Cardiac fibroblast (primary cell): ENCODE measurements at regions not wholly inside any gene's neighbourhood (a gene's known extent, or its start where the extent isn't known, plus 50 kb on each side); places are given as distances from the start of the nearest gene placed in this dataset.
A peak's percentile ranks its signal among the peaks of the same experiment; 100 is the strongest.

ENCODE experiments used
- DNase-seq, 2 donors: peaks; one replicate each; pipeline versions ENCODE4 v3.0.0 to v3.0.0-alpha.2; 2010; ENCODE audit warnings: low read depth in 2 of 2
- H3K4me3 ChIP-seq, 2 donors: replicated peaks in 1 of 2; 1 replicate in 1 of 2; 2 replicates in 1 of 2; pipeline ENCODE4 v1.5.1; 2011; ENCODE audit warnings: low read depth in 2 of 2, low read length in 2 of 2, mild to moderate bottlenecking in 2 of 2, moderate library complexity in 1 of 2
- CTCF ChIP-seq: IDR thresholded peaks from one replicate; pipeline ENCODE4 v1.5.1; 2011; ENCODE audit warnings: low read depth, mild to moderate bottlenecking, low read length, inconsistent platforms

GRCh38 chr1:168446081-168446480 lies 97.7 kb downstream of the XCL2 start:
- DNase-seq = no peak
- TF ChIP-seq CTCF = no peak

GRCh38 chr1:168443899-168444298 lies 99.9 kb downstream of the XCL2 start:
- H3K4me3 ChIP-seq = no peak overlapping the region
- no peak for DNase-seq
- TF ChIP-seq CTCF = no peak

More at GRCh38 chr1:168446081-168446480, 97.7 kb downstream of the XCL2 start:
- H3K4me3 ChIP-seq = no peak overlapping the region

- no peak for DNase-seq
- no peak for TF ChIP-seq CTCF
- no peak overlapping the region for H3K4me3 ChIP-seq
Measured at GRCh38 chr1:168443356-168443755, 100.4 kb downstream of the XCL2 start.

- no peak overlapping the region for H3K4me3 ChIP-seq
- TF ChIP-seq CTCF = no peak
- DNase-seq = no peak
Measured at GRCh38 chr1:168442931-168443330, 100.9 kb downstream of the XCL2 start.

- no peak for TF ChIP-seq CTCF
- no peak for DNase-seq
- H3K4me3 ChIP-seq = no peak overlapping the region
Measured at GRCh38 chr1:168441745-168442144, 102.1 kb downstream of the XCL2 start.

- TF ChIP-seq CTCF = peak; percentile 83
- peak; percentile 89 to 96 for DNase-seq
- peak overlapping the region in 1 of 2 donors; percentile 32 for H3K4me3 ChIP-seq
Measured at GRCh38 chr1:168439456-168440375, 104.1 kb downstream of the XCL2 start.
